ENCODE measurements at regions not wholly inside any gene's neighbourhood (a gene's known extent, or its start where the extent isn't known, plus 50 kb on each side); places are given as distances from the start of the nearest gene placed in this dataset.

GRCh38 chr3:164458986-164459385 is 619.3 kb downstream of the SI start:
- H4K5ac ChIP-seq (ENCODE audit: insufficient read length, low read depth, low read length) = no peak overlapping the region
- DNase-seq = no peak
- WGBS (ENCODE audit: extremely low coverage, insufficient read length, low lambda C conversion rate) = no CpG with 5 or more reads among the region's 4 CpGs
- no peak overlapping the region for H3K23ac ChIP-seq (ENCODE audit: insufficient read length, low read depth, low read length)
- H4K20me1 ChIP-seq (ENCODE audit: control insufficient read depth, insufficient read depth, insufficient read length) = no peaks in the 10 kb centered on the region
- H2AFZ ChIP-seq (ENCODE audit: low read length) = no peak overlapping the region
- no peaks in the 10 kb centered on the region for H3K79me1 ChIP-seq (ENCODE audit: insufficient read depth, low read depth, low read length, poor library complexity, severe bottlenecking)
- no peak overlapping the region for H3K4me2 ChIP-seq (ENCODE audit: insufficient read depth, insufficient read length, low read length)
- H3K79me2 ChIP-seq (ENCODE audit: insufficient read depth, low read length) = no peaks in the 10 kb centered on the region
- no peak overlapping the region for H3K27ac Mint-ChIP-seq
- H3K4me1 ChIP-seq (ENCODE audit: insufficient read depth, low read length) = no peaks in the 10 kb centered on the region
- no peaks in the 10 kb centered on the region for H3K36me3 Mint-ChIP-seq (ENCODE audit: insufficient read depth in 1 of 3, low read depth in 3 of 3)
- no peaks in the 10 kb centered on the region for H3K27me3 ChIP-seq (ENCODE audit: insufficient read depth, low read length)
- TF ChIP-seq CTCF (conservative IDR thresholded peaks at IDR 0.05) = no peak
- H2AK5ac ChIP-seq (ENCODE audit: insufficient read length, low read length) = no peak overlapping the region
- H3K4me3 Mint-ChIP-seq = no peak overlapping the region
- H3K9ac ChIP-seq (ENCODE audit: extremely low read depth, insufficient read length, low read length) = no peak overlapping the region
- H3K27ac ChIP-seq (ENCODE audit: insufficient read length, low read depth, low read length) = no peak overlapping the region
- no peak overlapping the region for H2BK5ac ChIP-seq (ENCODE audit: insufficient read length, low read length)
- H2BK120ac ChIP-seq (ENCODE audit: low read depth, low read length, poor library complexity, severe bottlenecking) = no peak overlapping the region
- H3T11ph ChIP-seq (ENCODE audit: low read length) = no peak overlapping the region
- H3K56ac ChIP-seq (ENCODE audit: insufficient read length, low read depth, low read length) = no peak overlapping the region
- no peaks in the 10 kb centered on the region for H3K9me3 Mint-ChIP-seq
- no peak overlapping the region for H3K4ac ChIP-seq (ENCODE audit: low read depth, low read length)
- H3K9me3 ChIP-seq (ENCODE audit: control insufficient read depth, low read depth, low read length) = no peaks in the 10 kb centered on the region
- no peak overlapping the region for H2BK12ac ChIP-seq (ENCODE audit: insufficient read length, low read depth, low read length)
- no peak overlapping the region for H3K14ac ChIP-seq (ENCODE audit: insufficient read depth, low read length)
- no peaks in the 10 kb centered on the region for H3K4me1 Mint-ChIP-seq
- no peaks in the 10 kb centered on the region for H3K27me3 Mint-ChIP-seq (ENCODE audit: low read depth)
- H3K18ac ChIP-seq (ENCODE audit: insufficient read length, low read depth, low read length) = no peak overlapping the region
- H4K91ac ChIP-seq (ENCODE audit: insufficient read length, low read depth, low read length) = no peak overlapping the region
- H4K8ac ChIP-seq (replicated peaks; ENCODE audit: insufficient read length, low read depth, low read length) = no peak overlapping the region
- H2BK15ac ChIP-seq (ENCODE audit: low read depth, low read length) = no peak overlapping the region
- H3K23me2 ChIP-seq (ENCODE audit: insufficient read length, low read depth, low read length, poor library complexity, severe bottlenecking) = no peaks in the 10 kb centered on the region
- no peak overlapping the region for H2BK20ac ChIP-seq (ENCODE audit: low read depth, low read length, poor library complexity, severe bottlenecking)
